IMR-90 (cell line): ENCODE measurements at regions not wholly inside any gene's neighbourhood (a gene's known extent, or its start where the extent isn't known, plus 50 kb on each side); places are given as distances from the start of the nearest gene placed in this dataset.

Experiments used
- ATAC-seq: fragments of 200-7000 bp; cut with Tn5 transposase; 2 replicates; pipeline ENCODE4 v1.9.1; 2020; ENCODE audit warnings: low read depth, mild to moderate bottlenecking, moderate library complexity
- BruUV-seq: library from RNA; stranded (reverse); fragments of 400-500 nt; replicated peaks from 2 replicates; lab custom pipeline; 2021; lab: Mats Ljungman, UMichigan
- CTCF ChIA-PET: fragments of 300-600 bp; formaldehyde crosslinking; extraction: SDS; loops from one replicate; lab custom pipeline; 2021; ENCODE audit warnings: antibody characterized with exemption; lab: Yijun Ruan, JAX
- POLR2A ChIA-PET: fragments of 300-600 bp; sonication (Branson Sonifier 250); formaldehyde crosslinking; loops from one replicate; lab custom pipeline; 2022; ENCODE audit warnings: antibody characterized with exemption; ENCODE audit not compliant: unreplicated experiment; lab: Charles Lee
- DNase-seq: peaks from one replicate; pipeline ENCODE4 v3.0.0; 2013
- H2AFZ ChIP-seq: replicated peaks from 2 replicates; pipeline ENCODE3; 2013; ENCODE audit warnings: low read length, mild to moderate bottlenecking; ENCODE audit not compliant: poor library complexity
- H2AK5ac ChIP-seq: 2 replicates; pipeline ENCODE4 v1.6.1; 2013; ENCODE audit warnings: low read depth, low read length, inconsistent platforms
- H2AK9ac ChIP-seq: replicated peaks from 2 replicates; pipeline ENCODE3; 2013; ENCODE audit warnings: mild to moderate bottlenecking, low read depth, low read length, moderate library complexity; ENCODE audit not compliant: poor library complexity
- H2BK120ac ChIP-seq: 2 replicates; pipeline ENCODE4 v1.6.1; 2013; ENCODE audit warnings: low read depth, low read length, inconsistent platforms
- H2BK15ac ChIP-seq: 3 replicates; pipeline ENCODE4 v1.6.1; 2013; ENCODE audit warnings: low read depth, low read length, inconsistent platforms
- H2BK20ac ChIP-seq: 2 replicates; pipeline ENCODE4 v1.6.1; 2013; ENCODE audit warnings: low read depth, mild to moderate bottlenecking, inconsistent platforms, low read length, moderate library complexity
- H2BK5ac ChIP-seq: 2 replicates; pipeline ENCODE4 v1.6.1; 2013; ENCODE audit warnings: mild to moderate bottlenecking, low read depth, low read length, inconsistent platforms; ENCODE audit not compliant: poor library complexity, severe bottlenecking
- H3K14ac ChIP-seq: replicated peaks from 2 replicates; pipeline ENCODE4 v1.6.1; 2013; ENCODE audit warnings: low read depth, low read length, inconsistent platforms
- H3K18ac ChIP-seq: 2 replicates; pipeline ENCODE4 v1.6.1; 2013; ENCODE audit warnings: low read depth, low read length, control low read depth
- H3K23ac ChIP-seq: 2 replicates; pipeline ENCODE4 v1.6.1; 2013; ENCODE audit warnings: low read depth, low read length, inconsistent platforms
- H3K27ac ChIP-seq: 2 replicates; pipeline ENCODE4 v1.5.1; 2013; ENCODE audit warnings: mild to moderate bottlenecking, control low read depth, low read length; ENCODE audit not compliant: insufficient read depth
- H3K27me3 ChIP-seq: 2 replicates; pipeline ENCODE4 v1.6.1; 2013; ENCODE audit warnings: low read length; ENCODE audit not compliant: control insufficient read depth, insufficient read depth
- H3K36me3 ChIP-seq: 2 replicates; pipeline ENCODE4 v1.6.1; 2013; ENCODE audit warnings: low read length, mixed read lengths; ENCODE audit not compliant: control insufficient read depth, insufficient read depth
- H3K4ac ChIP-seq: 2 replicates; pipeline ENCODE4 v1.6.1; 2013; ENCODE audit warnings: low read depth, low read length, inconsistent platforms
- H3K4me1 ChIP-seq: 2 replicates; pipeline ENCODE4 v1.6.1; 2013; ENCODE audit warnings: low read length, mixed read lengths; ENCODE audit not compliant: control insufficient read depth, insufficient read depth
- H3K4me2 ChIP-seq: 2 replicates; pipeline ENCODE4 v1.6.1; 2013; ENCODE audit warnings: low read depth, mild to moderate bottlenecking, control low read depth, low read length, moderate library complexity
- H3K4me3 ChIP-seq: 2 replicates; pipeline ENCODE4 v1.5.1; 2013; ENCODE audit warnings: low read depth, mild to moderate bottlenecking, control low read depth, low read length, moderate library complexity; ENCODE audit not compliant: insufficient read depth
- H3K56ac ChIP-seq: 2 replicates; pipeline ENCODE4 v1.6.1; 2013; ENCODE audit warnings: low read length, inconsistent platforms; ENCODE audit not compliant: insufficient read depth; ENCODE audit errors: extremely low read depth
- H3K79me1 ChIP-seq, 2 experiments: 2 replicates each; pipeline ENCODE4 v1.6.1; 2013; ENCODE audit warnings: low read length in 2 of 2, inconsistent platforms in 1 of 2, low read depth in 1 of 2
- H3K9ac ChIP-seq: 2 replicates; pipeline ENCODE4 v1.6.1; 2013; ENCODE audit warnings: low read depth, low read length, control low read depth
- H3K9me1 ChIP-seq: 2 replicates; pipeline ENCODE4 v1.6.1; 2013; ENCODE audit warnings: low read length, inconsistent platforms; ENCODE audit not compliant: insufficient read depth
- H3K9me3 ChIP-seq: 2 replicates; pipeline ENCODE4 v1.6.1; 2013; ENCODE audit warnings: low read length; ENCODE audit not compliant: control insufficient read depth, insufficient read depth
- H4K20me1 ChIP-seq: 2 replicates; pipeline ENCODE4 v1.6.1; 2013; ENCODE audit warnings: low read length, inconsistent platforms; ENCODE audit not compliant: insufficient read depth
- H4K5ac ChIP-seq: 2 replicates; pipeline ENCODE4 v1.6.1; 2013; ENCODE audit warnings: mild to moderate bottlenecking, low read depth, low read length, control low read depth
- H4K8ac ChIP-seq, 2 experiments: 2 replicates each; pipeline ENCODE4 v1.6.1; 2013; ENCODE audit warnings: low read depth in 2 of 2, low read length in 2 of 2, control low read depth in 1 of 2, inconsistent platforms in 1 of 2
- H4K91ac ChIP-seq: 2 replicates; pipeline ENCODE4 v1.6.1; 2013; ENCODE audit warnings: low read depth, low read length, inconsistent platforms; ENCODE audit not compliant: insufficient read depth
- BHLHE40 ChIP-seq: fragments of 150-350 bp; IDR thresholded peaks from 2 replicates; pipeline ENCODE4 v1.6.1; 2016; ENCODE audit warnings: mild to moderate bottlenecking, low read depth, low read length
- CEBPB ChIP-seq: IDR thresholded peaks from 2 replicates; pipeline ENCODE4 v1.6.1; 2012; ENCODE audit warnings: low read depth, low read length, improper control_type of control experiment
- CHD1 ChIP-seq: IDR thresholded peaks from 2 replicates; pipeline ENCODE4 v1.6.1; 2012; ENCODE audit warnings: low read depth, low read length, improper control_type of control experiment
- ELK1 ChIP-seq: fragments of 150-350 bp; IDR thresholded peaks from 2 replicates; pipeline ENCODE4 v1.6.1; 2016; ENCODE audit warnings: low read depth, mild to moderate bottlenecking, low read length, moderate library complexity, borderline replicate concordance
- FOS ChIP-seq: fragments of 150-350 bp; IDR thresholded peaks from 2 replicates; pipeline ENCODE4 v1.6.1; 2016; ENCODE audit warnings: low read depth, low read length
- MAFK ChIP-seq: IDR thresholded peaks from 2 replicates; pipeline ENCODE4 v1.6.1; 2012; ENCODE audit warnings: low read depth, low read length, improper control_type of control experiment
- MAZ ChIP-seq: IDR thresholded peaks from 2 replicates; pipeline ENCODE4 v1.6.1; 2012; ENCODE audit warnings: low read depth, mild to moderate bottlenecking, low read length, improper control_type of control experiment, moderate library complexity, borderline replicate concordance
- MXI1 ChIP-seq: IDR thresholded peaks from 2 replicates; pipeline ENCODE4 v1.6.1; 2012; ENCODE audit warnings: low read depth, mild to moderate bottlenecking, low read length, moderate library complexity, borderline replicate concordance
- NFE2L2 ChIP-seq: fragments of 150-350 bp; IDR thresholded peaks from 2 replicates; pipeline ENCODE4 v1.6.1; 2016; ENCODE audit warnings: low read depth, mild to moderate bottlenecking, low read length
- POLR2A ChIP-seq: IDR thresholded peaks from 2 replicates; pipeline ENCODE4 v1.6.1; 2012; ENCODE audit warnings: mild to moderate bottlenecking, low read depth, low read length
- RAD21 ChIP-seq: IDR thresholded peaks from 2 replicates; pipeline ENCODE4 v1.6.1; 2012; ENCODE audit warnings: low read length, improper control_type of control experiment
- RCOR1 ChIP-seq: IDR thresholded peaks from 2 replicates; pipeline ENCODE4 v1.6.1; 2012; ENCODE audit warnings: mild to moderate bottlenecking, low read length, improper control_type of control experiment; ENCODE audit not compliant: insufficient replicate concordance
- SMC3 ChIP-seq: fragments of 150-350 bp; IDR thresholded peaks from 2 replicates; pipeline ENCODE4 v1.6.1; 2016; ENCODE audit warnings: low read depth, mild to moderate bottlenecking, antibody characterized with exemption, low read length, moderate library complexity
- USF2 ChIP-seq: fragments of 150-350 bp; IDR thresholded peaks from 2 replicates; pipeline ENCODE4 v1.6.1; 2017; ENCODE audit warnings: mild to moderate bottlenecking, antibody characterized with exemption, low read length, low read depth
- WGBS, 2 experiments: methylation state at CpG; one replicate each; pipeline versions ENCODE4 v1.1.5 to v1.1.7; 2013; ENCODE audit warnings: missing lambda C conversion rate in 2 of 2; ENCODE audit not compliant: insufficient read length in 1 of 2; ENCODE audit errors: extremely low coverage in 2 of 2; 5-methylcytosine and 5-hydroxymethylcytosine counted together
- dilution Hi-C: fragments of 300-500 bp; cut with HindIII; formaldehyde crosslinking; loops from one replicate; pipeline ENCODE4 v1.14.3; 2018; ENCODE audit warnings: low sequenced_read_pairs; ENCODE audit not compliant: unreplicated experiment
- in situ Hi-C: fragments of 300-500 bp; cut with MboI; formaldehyde crosslinking; loops from 3 replicates; pipeline ENCODE4 v1.14.3; 2019; ENCODE audit warnings: low sequenced_read_pairs, inconsistent platforms, mixed read lengths
- intact Hi-C: fragments of 100-400 bp; cut with micrococcal nuclease; formaldehyde crosslinking; loops from 2 replicates; pipeline ENCODE4 v1.10.0; 2022
- TF ChIP-seq, protein P1 (sequence below): conservative IDR thresholded peaks from 2 replicates; pipeline ENCODE4 v1.5.1; 2012; ENCODE audit warnings: mild to moderate bottlenecking, low read depth, low read length, improper control_type of control experiment

DNA sequence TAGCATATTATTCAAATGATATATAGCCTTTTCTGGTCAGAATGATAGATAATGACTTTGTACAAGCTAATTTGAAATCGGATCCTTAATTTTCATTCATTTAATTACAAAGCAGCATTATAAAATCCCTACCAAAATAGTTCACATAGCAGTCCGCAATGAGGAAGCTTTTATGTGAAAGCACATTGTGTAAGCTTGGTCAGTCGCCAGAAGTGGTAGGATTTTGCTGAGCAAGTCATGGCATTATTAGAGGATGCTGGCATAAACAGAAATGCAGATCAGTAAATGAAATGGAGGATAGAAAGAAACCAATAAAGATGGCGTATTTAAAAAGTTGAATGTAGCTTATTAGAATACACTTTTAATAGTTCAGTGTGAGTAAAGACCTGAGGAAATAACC, 93.2 kb upstream of the DIAPH2 start:
- no CpG with 5 or more reads among the region's 4 CpGs for WGBS, 2 experiments
- no peaks in the 10 kb centered on the region for H3K4me1 ChIP-seq
- no peaks in the 10 kb centered on the region for H3K79me1 ChIP-seq
- no peaks in the 10 kb centered on the region for H3K27me3 ChIP-seq
- H3K14ac ChIP-seq, result no peak overlapping the region
- ATAC-seq (no peak), DNase-seq (no peak)
- TF ChIP-seq USF2 (no peak), SMC3 (no peak), MXI1 (no peak), RCOR1 (no peak), ELK1 (no peak), FOS (no peak), RAD21 (no peak), NFE2L2 (no peak), POLR2A (no peak), BHLHE40 (no peak), CEBPB (no peak), MAFK (no peak), MAZ (no peak), CHD1 (no peak)
- TF ChIP-seq, protein P1, sequence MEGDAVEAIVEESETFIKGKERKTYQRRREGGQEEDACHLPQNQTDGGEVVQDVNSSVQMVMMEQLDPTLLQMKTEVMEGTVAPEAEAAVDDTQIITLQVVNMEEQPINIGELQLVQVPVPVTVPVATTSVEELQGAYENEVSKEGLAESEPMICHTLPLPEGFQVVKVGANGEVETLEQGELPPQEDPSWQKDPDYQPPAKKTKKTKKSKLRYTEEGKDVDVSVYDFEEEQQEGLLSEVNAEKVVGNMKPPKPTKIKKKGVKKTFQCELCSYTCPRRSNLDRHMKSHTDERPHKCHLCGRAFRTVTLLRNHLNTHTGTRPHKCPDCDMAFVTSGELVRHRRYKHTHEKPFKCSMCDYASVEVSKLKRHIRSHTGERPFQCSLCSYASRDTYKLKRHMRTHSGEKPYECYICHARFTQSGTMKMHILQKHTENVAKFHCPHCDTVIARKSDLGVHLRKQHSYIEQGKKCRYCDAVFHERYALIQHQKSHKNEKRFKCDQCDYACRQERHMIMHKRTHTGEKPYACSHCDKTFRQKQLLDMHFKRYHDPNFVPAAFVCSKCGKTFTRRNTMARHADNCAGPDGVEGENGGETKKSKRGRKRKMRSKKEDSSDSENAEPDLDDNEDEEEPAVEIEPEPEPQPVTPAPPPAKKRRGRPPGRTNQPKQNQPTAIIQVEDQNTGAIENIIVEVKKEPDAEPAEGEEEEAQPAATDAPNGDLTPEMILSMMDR, result no peak
- H2BK20ac ChIP-seq, result no peak overlapping the region
- H2AK9ac ChIP-seq, result no peak overlapping the region
- H2AK5ac ChIP-seq, result no peak overlapping the region
- no peak overlapping the region for H2BK120ac ChIP-seq
- no peak overlapping the region for H4K8ac ChIP-seq
- H3K4ac ChIP-seq, result no peak overlapping the region
- no peak overlapping the region for H3K27ac ChIP-seq
- no peak overlapping the region for H3K56ac ChIP-seq
- H3K36me3 ChIP-seq, result no peaks in the 10 kb centered on the region
- H2AFZ ChIP-seq, result no peak overlapping the region
- dilution Hi-C loops, result no loop called here
- H3K18ac ChIP-seq, result no peak overlapping the region
- no peak overlapping the region for H3K4me2 ChIP-seq
- no peak overlapping the region for H3K4me3 ChIP-seq
- no peak overlapping the region for H2BK15ac ChIP-seq
- H3K23ac ChIP-seq, result no peak overlapping the region
- no peaks in the 10 kb centered on the region for H4K20me1 ChIP-seq
- in situ Hi-C loops, result no loop called here
- H3K9ac ChIP-seq, result no peak overlapping the region
- no peak overlapping the region for H2BK5ac ChIP-seq
- POLR2A ChIA-PET, result no interaction called here
- H3K9me1 ChIP-seq, result no peaks in the 10 kb centered on the region
- no peak overlapping the region for H4K5ac ChIP-seq
- BruUV-seq, result no TSS peak
- H3K9me3 ChIP-seq, result no peaks in the 10 kb centered on the region
- intact Hi-C loops, result no loop called here
- no peak overlapping the region for H4K91ac ChIP-seq
- CTCF ChIA-PET, result no interaction called here
